Superior temporal gyrus (tissue), 1 donor: ENCODE measurements at regions not wholly inside any gene's neighbourhood (a gene's known extent, or its start where the extent isn't known, plus 50 kb on each side); places are given as distances from the start of the nearest gene placed in this dataset.
"Not testable (repeated sequence)": the region's sequence is repeated elsewhere in the genome, so short reads cannot be mapped to it uniquely, and the experiment has no call there.

ENCODE experiments used
- DNase-seq: peaks from one replicate; pipeline ENCODE4 v3.0.0-alpha.2; 2016; ENCODE audit errors: extremely low spot score

GRCh38 chr5:15021266-15022046 lies 149.9 kb upstream of the ANKH start:
- DNase-seq: no peak

DNA sequence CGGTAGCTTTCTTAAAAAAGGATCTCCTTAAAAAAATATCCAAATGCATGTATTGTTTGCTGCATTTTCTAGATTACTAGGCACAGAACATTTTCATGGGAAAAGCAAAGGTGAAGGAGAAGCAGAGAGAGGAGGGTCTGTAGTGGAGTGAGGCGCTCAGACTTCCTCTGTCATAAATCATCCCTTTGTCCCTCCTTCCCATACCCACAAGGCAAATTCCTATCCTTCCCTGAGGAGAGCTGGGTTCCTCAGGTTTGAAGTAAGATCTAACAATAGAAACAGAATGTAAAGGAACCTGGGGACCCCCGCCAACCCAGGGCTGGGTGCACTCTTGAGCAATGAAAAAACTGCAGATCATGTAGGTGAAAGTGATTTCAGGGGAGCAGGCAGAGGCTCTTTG lies 149.2 kb upstream of the ANKH start:
- no peak for DNase-seq

DNA sequence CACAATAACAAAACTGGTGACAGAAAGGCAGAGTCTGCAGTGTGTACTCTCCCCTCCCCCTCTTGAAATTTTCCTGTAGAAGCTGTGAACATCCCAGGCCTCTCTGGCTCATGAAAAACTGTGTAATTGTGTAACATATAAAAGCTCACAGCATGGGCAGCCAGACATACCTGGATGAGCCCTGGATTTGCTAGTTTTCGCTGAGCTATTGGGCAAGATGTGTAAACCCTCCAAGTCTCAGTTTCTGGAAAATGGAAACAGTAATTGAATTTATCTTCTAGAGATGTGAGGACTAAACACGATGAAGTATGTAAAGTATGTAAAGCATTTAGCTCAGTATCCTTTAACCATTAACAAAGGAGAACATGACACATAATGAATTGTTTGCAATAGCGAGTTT lies 143.2 kb upstream of the ANKH start:
- DNase-seq: no peak

- DNase-seq: peak; percentile 91
Observed at GRCh38 chr5:15013654-15014463, 142.3 kb upstream of the ANKH start.

GRCh38 chr5:15012061-15012460 lies 140.5 kb upstream of the ANKH start:
- DNase-seq: no peak

DNA sequence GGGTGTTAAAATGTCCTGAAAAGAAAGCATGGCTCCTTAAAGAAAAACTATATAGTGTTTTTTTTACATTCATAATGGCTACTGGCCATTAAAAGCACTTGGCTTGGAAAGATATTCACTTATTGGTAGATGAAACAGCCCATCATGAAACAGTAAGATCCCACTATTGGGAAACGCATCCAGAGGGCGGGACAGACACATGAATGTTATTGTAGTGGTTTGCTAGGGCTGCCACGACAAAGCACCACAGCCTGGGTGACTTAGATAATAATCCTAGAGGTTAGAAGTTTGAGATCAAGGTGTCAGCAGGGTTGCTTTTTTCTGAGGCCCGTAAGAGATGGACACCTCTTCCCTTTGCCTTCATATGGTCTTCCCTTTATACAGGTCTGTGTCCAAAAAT lies 139.4 kb upstream of the ANKH start:
- no peak for DNase-seq

DNA sequence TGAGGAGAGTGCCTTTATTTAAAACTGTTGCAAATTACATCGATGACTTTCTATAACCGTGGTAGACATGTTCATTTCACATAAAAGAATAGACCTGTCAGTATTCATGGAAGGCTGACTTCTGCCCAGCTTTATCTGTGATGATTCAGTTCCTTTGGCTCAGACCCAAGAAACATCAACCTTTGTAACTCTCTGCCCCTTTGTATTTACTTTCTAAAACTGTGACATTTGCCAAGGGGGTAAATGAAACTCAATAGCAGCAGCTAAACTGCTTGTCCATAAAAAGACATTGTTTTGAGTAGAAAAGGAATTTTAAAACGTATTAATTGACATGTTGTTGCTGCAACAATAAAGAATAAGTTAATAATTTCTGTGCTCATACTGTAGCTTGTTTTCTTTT lies 137.8 kb upstream of the ANKH start:
- DNase-seq: no peak

DNA sequence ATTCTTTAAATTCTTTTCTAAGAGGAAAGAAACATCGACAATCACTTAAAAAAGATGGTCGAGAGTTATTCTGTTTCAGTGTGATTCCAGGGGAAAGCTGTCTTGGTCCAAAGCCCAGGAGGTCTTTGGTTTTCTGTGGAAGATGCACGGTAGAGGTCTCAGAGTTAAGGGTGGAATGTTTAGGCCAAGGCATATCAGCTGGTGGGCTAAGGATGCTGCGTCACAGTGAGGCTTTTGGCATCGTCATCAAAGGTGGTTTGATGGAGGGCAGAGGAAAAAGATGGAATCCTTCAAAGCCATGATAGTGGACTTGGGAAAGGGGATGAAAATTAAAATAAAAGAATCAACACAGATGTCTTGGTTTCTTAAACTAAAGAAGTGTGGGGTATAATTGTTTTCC lies 137.3 kb upstream of the ANKH start:
- no peak for DNase-seq

DNA sequence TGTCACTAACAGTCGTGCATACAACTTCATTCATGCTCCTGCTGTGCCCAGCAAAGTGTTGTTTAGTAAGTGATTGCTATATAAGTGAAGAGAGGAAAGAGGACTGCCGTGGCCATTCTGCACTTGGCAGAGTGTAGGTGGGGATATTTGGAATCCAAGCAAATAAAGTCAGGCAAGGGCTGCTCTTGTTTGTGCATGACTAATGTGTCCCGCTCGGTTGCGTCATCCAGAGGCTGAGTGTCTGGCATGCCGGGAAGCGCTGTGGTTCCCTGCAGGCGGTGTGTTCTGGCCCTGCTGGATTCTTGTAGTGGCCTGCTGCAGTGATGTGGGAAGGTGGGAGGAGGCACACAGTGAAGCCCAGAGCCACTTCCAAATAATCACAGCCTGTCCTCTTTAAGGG lies 136.9 kb upstream of the ANKH start:
- no peak for DNase-seq

GRCh38 chr5:15007646-15008045 lies 136.1 kb upstream of the ANKH start:
- DNase-seq: no peak

DNA sequence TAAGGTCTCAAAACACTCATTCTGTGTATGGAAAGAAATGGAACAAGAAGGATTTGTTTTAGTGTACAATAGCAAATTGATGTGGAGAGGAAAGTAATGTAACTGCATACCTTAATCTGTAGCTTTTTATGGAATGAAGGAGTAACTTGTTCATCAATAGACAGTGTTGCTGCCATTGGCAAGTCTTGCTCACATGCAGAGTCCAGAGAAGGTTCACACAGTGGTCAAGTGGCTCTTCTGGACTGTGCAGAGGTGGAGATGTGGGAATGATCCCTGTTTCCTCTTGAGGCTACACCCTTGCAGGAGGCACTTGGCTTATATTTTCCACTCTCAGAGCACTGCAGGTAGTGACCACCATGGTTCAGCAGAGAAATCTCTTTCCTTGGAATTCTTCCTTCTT lies 132.9 kb upstream of the ANKH start:
- no peak for DNase-seq

DNA sequence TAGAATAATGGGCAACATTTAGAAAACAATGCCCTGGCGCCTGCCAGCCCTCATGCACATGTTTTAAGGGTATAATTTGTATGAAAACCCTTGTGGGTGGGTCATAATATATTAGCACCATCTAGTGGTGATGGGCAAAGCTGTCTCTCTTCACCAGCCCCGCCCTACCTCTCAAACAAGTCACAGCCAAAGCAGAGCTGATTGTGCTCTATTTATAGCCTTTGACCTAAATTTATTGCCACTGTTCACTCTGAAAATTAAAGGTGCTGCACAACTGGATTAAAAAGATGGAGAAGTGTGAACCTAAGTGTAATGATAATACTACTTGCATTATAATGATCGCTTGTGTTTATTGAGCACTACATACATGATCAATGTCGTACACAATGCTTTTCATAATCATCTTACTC lies 131.9 kb upstream of the ANKH start:
- DNase-seq: peak; percentile 93

- DNase-seq: no peak
Observed at GRCh38 chr5:15002791-15003190, 131.2 kb upstream of the ANKH start.

- DNase-seq: no peak
Observed at GRCh38 chr5:15002173-15002572, 130.6 kb upstream of the ANKH start.

- DNase-seq: no peak
Observed at GRCh38 chr5:15001517-15001916, 129.9 kb upstream of the ANKH start.

DNA sequence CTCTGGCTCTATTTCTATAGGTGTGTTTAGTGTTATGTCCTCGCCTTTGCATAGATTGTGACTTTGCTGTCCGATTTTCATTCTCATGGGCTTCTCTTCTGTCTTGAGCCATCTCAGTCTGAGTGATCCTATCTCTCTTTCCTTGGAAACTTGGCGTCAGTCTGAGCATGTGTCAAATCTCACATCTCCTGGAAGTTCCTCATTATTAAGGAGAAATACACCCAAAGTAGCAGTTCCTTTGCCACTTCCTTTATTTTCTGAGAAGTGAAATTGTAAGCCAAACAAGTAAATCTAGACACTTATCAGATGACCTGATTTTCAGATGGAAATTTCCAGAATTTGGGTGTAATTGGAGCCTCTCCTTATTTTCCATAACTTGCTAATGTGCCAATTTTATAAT lies 126.9 kb upstream of the ANKH start:
- no peak for DNase-seq

DNA sequence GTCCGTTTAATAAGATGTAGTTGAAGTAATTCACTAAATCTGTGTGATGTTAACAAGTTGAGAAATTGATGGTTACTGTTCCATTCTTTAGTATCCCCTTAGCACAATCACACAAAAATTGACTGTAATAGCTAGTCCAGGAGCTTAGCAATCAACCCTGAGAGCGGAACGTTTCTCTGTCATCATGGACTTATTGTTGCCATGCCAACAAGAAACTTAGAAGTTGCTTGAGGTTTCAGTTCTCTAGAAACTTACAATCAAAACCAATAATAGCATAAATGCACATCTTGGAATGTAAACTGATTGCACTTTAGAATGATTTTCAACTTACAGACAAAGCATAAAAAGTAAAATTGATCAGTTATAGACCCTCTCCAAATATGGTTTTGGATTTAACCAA lies 125.4 kb upstream of the ANKH start:
- DNase-seq: no peak

GRCh38 chr5:14995229-14995628 lies 123.7 kb upstream of the ANKH start:
- no peak for DNase-seq

GRCh38 chr5:14993459-14994133 lies 122.0 kb upstream of the ANKH start:
- not testable (repeated sequence) for DNase-seq

- DNase-seq: not testable (repeated sequence)
Observed at GRCh38 chr5:14992751-14993458, 121.3 kb upstream of the ANKH start.

DNA sequence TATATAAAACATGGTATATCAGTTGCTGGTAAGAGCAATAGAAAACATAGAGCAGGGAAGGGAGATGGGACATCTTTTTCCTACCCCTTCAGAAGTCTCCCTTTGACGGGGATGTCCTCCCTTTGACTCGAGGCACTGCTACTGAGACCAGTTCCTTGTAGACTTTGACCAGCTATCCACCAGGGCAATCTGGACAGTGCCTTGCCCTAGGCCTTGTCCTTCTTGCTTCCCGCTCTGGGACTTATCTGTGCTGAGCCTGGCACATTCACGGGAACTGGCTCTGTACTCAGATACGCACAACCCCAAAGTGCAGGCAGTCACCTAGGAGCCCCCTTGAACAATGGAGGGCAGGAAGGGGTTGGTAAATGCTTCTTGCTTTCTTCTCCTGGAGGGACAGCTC lies 116.6 kb upstream of the ANKH start:
- no peak for DNase-seq

GRCh38 chr5:14986413-14986812 lies 114.8 kb upstream of the ANKH start:
- no peak for DNase-seq
